GM23338 (cell line): ENCODE measurements at regions not wholly inside any gene's neighbourhood (a gene's known extent, or its start where the extent isn't known, plus 50 kb on each side); places are given as distances from the start of the nearest gene placed in this dataset.

ENCODE experiments used
- CTCF ChIP-seq, 2 experiments: fragments of 200-600 bp in 1 of 2; sonication (generic) in 1 of 2; conservative IDR thresholded peaks; 2 replicates each; pipeline versions ENCODE4 v1.5.1 to v1.6.1; 2016 to 2017; ENCODE audit warnings: antibody characterized with exemption in 2 of 2, low read depth in 2 of 2, mild to moderate bottlenecking in 2 of 2, moderate library complexity in 1 of 2
- EZH2phosphoT487 ChIP-seq: fragments of 200-600 bp; sonication (generic); IDR thresholded peaks from one replicate; pipeline ENCODE4 v1.8.1; 2018; ENCODE audit warnings: antibody characterized with exemption; ENCODE audit not compliant: unreplicated experiment
- POLR2AphosphoS5 ChIP-seq: IDR thresholded peaks from 2 replicates; pipeline ENCODE4 v1.6.1; 2016; ENCODE audit warnings: antibody characterized with exemption, low read depth

- no peak for TF ChIP-seq CTCF (conservative IDR thresholded peaks at IDR 0.05; ENCODE audit: low read depth in 2 of 2)
- no peak for TF ChIP-seq POLR2AphosphoS5
- TF ChIP-seq EZH2phosphoT487 = no peak
Measured at GRCh38 chr15:77744398-77744797, 111.7 kb upstream of the LINGO1 start.
